ENCODE measurements at regions not wholly inside any gene's neighbourhood (a gene's known extent, or its start where the extent isn't known, plus 50 kb on each side); places are given as distances from the start of the nearest gene placed in this dataset.

GRCh38 chr4:62543002-62543401 lies 1342.9 kb downstream of the ADGRL3 start:
- H3K23ac ChIP-seq (ENCODE audit: insufficient read length, low read depth, low read length) = no peak overlapping the region
- no peak overlapping the region for H4K8ac ChIP-seq (replicated peaks; ENCODE audit: insufficient read length, low read depth, low read length)
- no peak overlapping the region for H3T11ph ChIP-seq (ENCODE audit: low read length)
- no peak overlapping the region for H3K9ac ChIP-seq (ENCODE audit: extremely low read depth, insufficient read length, low read length)
- no peak overlapping the region for H3K14ac ChIP-seq (ENCODE audit: insufficient read depth, low read length)
- DNase-seq = no peak
- H3K79me2 ChIP-seq (ENCODE audit: insufficient read depth, low read length) = no peaks in the 10 kb centered on the region
- Mint-ChIP-seq H3K4me3 (no peak overlapping the region), H3K9me3 (peaks cover 0 to 2% of the 10 kb centered on the region in 2 experiments; a peak in 2 of 5 replicates), H3K36me3 (ENCODE audit: insufficient read depth in 1 of 3, low read depth in 3 of 3) (no peaks in the 10 kb centered on the region), H3K27ac (no peak overlapping the region), H3K27me3 (ENCODE audit: low read depth) (no peaks in the 10 kb centered on the region), H3K4me1 (peaks cover 5 to 7% of the 10 kb centered on the region in 2 experiments)
- H3K56ac ChIP-seq (ENCODE audit: insufficient read length, low read depth, low read length) = no peak overlapping the region
- no peak overlapping the region for H2BK20ac ChIP-seq (ENCODE audit: low read depth, low read length, poor library complexity, severe bottlenecking)
- H3K4me2 ChIP-seq (ENCODE audit: insufficient read depth, insufficient read length, low read length) = no peak overlapping the region
- H2AFZ ChIP-seq (ENCODE audit: low read length) = no peak overlapping the region
- no peak overlapping the region for H2BK12ac ChIP-seq (ENCODE audit: insufficient read length, low read depth, low read length)
- no peak overlapping the region for H3K4ac ChIP-seq (ENCODE audit: low read depth, low read length)
- no peak overlapping the region for H2BK5ac ChIP-seq (ENCODE audit: insufficient read length, low read length)
- H4K5ac ChIP-seq (ENCODE audit: insufficient read length, low read depth, low read length) = no peak overlapping the region
- no peaks in the 10 kb centered on the region for H4K20me1 ChIP-seq (ENCODE audit: control insufficient read depth, insufficient read depth, insufficient read length)
- H2BK120ac ChIP-seq (ENCODE audit: low read depth, low read length, poor library complexity, severe bottlenecking) = no peak overlapping the region
- no peak overlapping the region for H3K18ac ChIP-seq (ENCODE audit: insufficient read length, low read depth, low read length)
- no peaks in the 10 kb centered on the region for H3K27me3 ChIP-seq (ENCODE audit: insufficient read depth, low read length)
- no peaks in the 10 kb centered on the region for H3K9me3 ChIP-seq (ENCODE audit: control insufficient read depth, low read depth, low read length)
- H3K23me2 ChIP-seq (ENCODE audit: insufficient read length, low read depth, low read length, poor library complexity, severe bottlenecking) = no peaks in the 10 kb centered on the region
- no peaks in the 10 kb centered on the region for H3K4me1 ChIP-seq (ENCODE audit: insufficient read depth, low read length)
- no peak overlapping the region for H3K27ac ChIP-seq (ENCODE audit: insufficient read length, low read depth, low read length)
- H2BK15ac ChIP-seq (ENCODE audit: low read depth, low read length) = no peak overlapping the region
- no CpG with 5 or more reads among the region's 2 CpGs for WGBS (ENCODE audit: extremely low coverage, insufficient read length, low lambda C conversion rate)
- H3K79me1 ChIP-seq (ENCODE audit: insufficient read depth, low read depth, low read length, poor library complexity, severe bottlenecking) = no peaks in the 10 kb centered on the region
- H4K91ac ChIP-seq (ENCODE audit: insufficient read length, low read depth, low read length) = no peak overlapping the region
- no peak overlapping the region for H2AK5ac ChIP-seq (ENCODE audit: insufficient read length, low read length)
- TF ChIP-seq CTCF (conservative IDR thresholded peaks at IDR 0.05) = no peak

All from H9 (cell line).